ENCODE measurements at regions not wholly inside any gene's neighbourhood (a gene's known extent, or its start where the extent isn't known, plus 50 kb on each side); places are given as distances from the start of the nearest gene placed in this dataset.

GRCh38 chr22:23387827-23388516, 192.1 kb downstream of the IGLL1 start (continued):
- TF ChIP-seq ZNF511 (CRISPR knock-in tag; IDR thresholded peaks at IDR 0.05) (no peak), FOXM1 (IDR thresholded peaks at IDR 0.05; ENCODE audit: low read depth) (no peak), FOXM1 (CRISPR knock-in tag; IDR thresholded peaks at IDR 0.05; ENCODE audit: low read depth) (no peak), CBFA2T2 (conservative IDR thresholded peaks at IDR 0.05) (no peak)

- H3K4me3 ChIP-seq, result no peak overlapping the region
- peaks cover 0 to 27% of the 10 kb centered on the region in 2 experiments; a peak in 1 of 5 replicates for H3K4me1 ChIP-seq (replicated peaks in 1 of 2; ENCODE audit: control insufficient read depth in 2 of 2, insufficient read depth in 2 of 2, low read length in 2 of 2)
- no peak for FAIRE-seq
- POLR2A ChIA-PET, result no interaction called here
- H3K27ac ChIP-seq (ENCODE audit: extremely low read depth, low read depth, low read length), result no peak overlapping the region
- intact Hi-C loops (cut with micrococcal nuclease), result loop anchor here (2.0 to 5.0 kb wide), 3 partner anchors 150 to 428 kb away; no protein-coding TSS in a partner anchor
- H3K36me3 ChIP-seq (ENCODE audit: control insufficient read depth, insufficient read depth, low read length), result no peaks in the 10 kb centered on the region
- H3K4me2 ChIP-seq (ENCODE audit: insufficient read depth, low read length), result no peak overlapping the region
- CTCF ChIA-PET (ENCODE audit: low intra/inter-chr PET ratio), result interaction anchor here (0.9 to 1.0 kb wide), 2 partner anchors 71 to 428 kb away, joined by 3 to 6 read pairs; no protein-coding TSS in a partner anchor
- no peak overlapping the region for H2AFZ ChIP-seq (ENCODE audit: low read depth, low read length)
- WGBS (ENCODE audit: insufficient coverage, low coverage, missing lambda C conversion rate), result 12% methylated on average over 3 of the region's 12 CpGs
- peaks cover 0 to 5% of the 10 kb centered on the region in 2 experiments; a peak in 1 of 5 replicates for H3K27me3 ChIP-seq (ENCODE audit: control insufficient read depth in 2 of 2, insufficient read depth in 2 of 2, low read length in 2 of 2)
- no peaks in the 10 kb centered on the region for H3K9me3 ChIP-seq (replicated peaks; ENCODE audit: control insufficient read depth, insufficient read depth, low read depth, low read length)
- H4K20me1 ChIP-seq (replicated peaks; ENCODE audit: control insufficient read depth, insufficient read depth, low read length), result 0 out of 2 replicates have a peak, but pooled peaks cover 7% of the 10 kb centered on the region
- in situ Hi-C loops (cut with MboI), result loop anchor here (10.0 to 25.0 kb wide), 2 partner anchors 82 to 425 kb away; no protein-coding TSS in a partner anchor
- BruUV-seq (replicated peaks), result no TSS peak
- no peak for ATAC-seq
- DNase-seq (ENCODE audit: extremely low read depth in 1 of 4, low spot score in 3 of 4), result no peak
- H3K9me1 ChIP-seq (ENCODE audit: control insufficient read depth, insufficient read depth, low read length), result no peaks in the 10 kb centered on the region
- no peaks in the 10 kb centered on the region for H3K79me2 ChIP-seq (ENCODE audit: control insufficient read depth, insufficient read depth, low read length)
- H3K9ac ChIP-seq (ENCODE audit: insufficient read depth in 1 of 2, low read depth in 2 of 2, low read length in 2 of 2), result no peak overlapping the region
- no peak for TF ChIP-seq ARID1B (IDR thresholded peaks at IDR 0.05)
- no peak for TF ChIP-seq PHF20 (IDR thresholded peaks at IDR 0.05; ENCODE audit: partially characterized antibody)
- TF ChIP-seq SREBF1 (IDR thresholded peaks at IDR 0.05; ENCODE audit: borderline replicate concordance, low read depth, low read length), result no peak
- no peak for TF ChIP-seq MED1 (CRISPR knock-in tag; IDR thresholded peaks at IDR 0.05; ENCODE audit: borderline replicate concordance)
- TF ChIP-seq STAT6 (CRISPR knock-in tag; IDR thresholded peaks at IDR 0.05), result no peak
- no peak for TF ChIP-seq CBX5 (IDR thresholded peaks at IDR 0.05; ENCODE audit: borderline replicate concordance, low read depth)
- no peak for TF ChIP-seq ZC3H4 (CRISPR knock-in tag; IDR thresholded peaks at IDR 0.05; ENCODE audit: borderline replicate concordance)
- TF ChIP-seq THRB (CRISPR knock-in tag; conservative IDR thresholded peaks at IDR 0.05), result no peak
- TF ChIP-seq CREB3 (tag; conservative IDR thresholded peaks at IDR 0.05; ENCODE audit: low read depth), result no peak
- no peak for TF ChIP-seq PHB2 (IDR thresholded peaks at IDR 0.05; ENCODE audit: low read depth)
Measured at GRCh38 chr22:23386822-23387580, 193.1 kb downstream of the IGLL1 start.

All from K562 (cell line).